Spinal cord (tissue), 9 donors: ENCODE measurements at regions not wholly inside any gene's neighbourhood (a gene's known extent, or its start where the extent isn't known, plus 50 kb on each side); places are given as distances from the start of the nearest gene placed in this dataset.
A peak's percentile ranks its signal among the peaks of the same experiment; 100 is the strongest.

Source experiments
- DNase-seq, 6 donors: peaks; one replicate each; pipeline versions ENCODE4 v3.0.0 to v3.0.0-alpha.2; 2013 to 2015; ENCODE audit warnings: low spot score in 6 of 6, low read depth in 4 of 6
- H3K27ac ChIP-seq: one replicate; pipeline ENCODE4 v1.5.1; 2013; ENCODE audit warnings: low read depth, low read length, control low read depth
- H3K27me3 ChIP-seq: one replicate; pipeline ENCODE4 v1.6.1; 2013; ENCODE audit warnings: low read length; ENCODE audit not compliant: control insufficient read depth, insufficient read depth
- H3K36me3 ChIP-seq: one replicate; pipeline ENCODE4 v1.6.1; 2013; ENCODE audit warnings: low read length; ENCODE audit not compliant: control insufficient read depth, insufficient read depth
- H3K4me1 ChIP-seq: one replicate; pipeline ENCODE4 v1.6.1; 2013; ENCODE audit warnings: low read length; ENCODE audit not compliant: control insufficient read depth, insufficient read depth
- H3K4me3 ChIP-seq: one replicate; pipeline ENCODE4 v1.5.1; 2013; ENCODE audit warnings: low read depth, low read length, control low read depth
- H3K9me3 ChIP-seq: one replicate; pipeline ENCODE4 v1.6.1; 2013; ENCODE audit warnings: low read length; ENCODE audit not compliant: control insufficient read depth, insufficient read depth
- WGBS: methylation state at CpG from one replicate; pipeline ENCODE4 v1.1.5; 2013; ENCODE audit warnings: missing lambda C conversion rate; ENCODE audit not compliant: insufficient coverage; 5-methylcytosine and 5-hydroxymethylcytosine counted together
- donor health status: healthy.

GRCh38 chr9:129356871-129357772 lies 179.1 kb upstream of the IER5L start:
- no peaks in the 10 kb centered on the region for H3K9me3 ChIP-seq
- H3K4me3 ChIP-seq = no peak overlapping the region
- H3K36me3 ChIP-seq = no peaks in the 10 kb centered on the region
- H3K4me1 ChIP-seq = peaks cover 25% of the 10 kb centered on the region
- no peak for DNase-seq
- 81% methylated on average over 14 of the region's 18 CpGs for WGBS
- H3K27ac ChIP-seq = no peak overlapping the region
- no peaks in the 10 kb centered on the region for H3K27me3 ChIP-seq

GRCh38 chr9:129355631-129356030 lies 177.6 kb upstream of the IER5L start:
- Histone ChIP-seq H3K27me3 (no peaks in the 10 kb centered on the region), H3K4me3 (no peak overlapping the region), H3K36me3 (no peaks in the 10 kb centered on the region), H3K4me1 (peaks cover 38% of the 10 kb centered on the region), H3K9me3 (no peaks in the 10 kb centered on the region), H3K27ac (no peak overlapping the region)
- WGBS = 100% methylated on average over 2 of the region's 5 CpGs
- DNase-seq = no peak

GRCh38 chr9:129354498-129354897 lies 176.4 kb upstream of the IER5L start:
- Histone ChIP-seq H3K27me3 (no peaks in the 10 kb centered on the region), H3K27ac (no peak overlapping the region), H3K4me1 (peaks cover 41% of the 10 kb centered on the region), H3K4me3 (no peak overlapping the region), H3K9me3 (no peaks in the 10 kb centered on the region), H3K36me3 (no peaks in the 10 kb centered on the region)
- DNase-seq = no peak
- 98% methylated on average over 7 of the region's 7 CpGs for WGBS

- no peak for DNase-seq
- Histone ChIP-seq H3K27me3 (no peaks in the 10 kb centered on the region), H3K4me1 (peaks cover 41% of the 10 kb centered on the region), H3K27ac (no peak overlapping the region), H3K9me3 (no peaks in the 10 kb centered on the region), H3K4me3 (no peak overlapping the region), H3K36me3 (no peaks in the 10 kb centered on the region)
- WGBS = 73% methylated on average over 8 of the region's 12 CpGs
Observed at GRCh38 chr9:129353697-129354336, 175.8 kb upstream of the IER5L start.

GRCh38 chr9:129352146-129352865 lies 174.2 kb upstream of the IER5L start:
- peak overlapping the region; percentile 47 for H3K27ac ChIP-seq
- no peaks in the 10 kb centered on the region for H3K9me3 ChIP-seq
- no peaks in the 10 kb centered on the region for H3K36me3 ChIP-seq
- H3K4me3 ChIP-seq = peak overlapping the region; percentile 54
- DNase-seq = peak in 2 of 6 donors; percentile 75 to 82
- H3K4me1 ChIP-seq = peaks cover 41% of the 10 kb centered on the region
- 9% methylated on average over 32 of the region's 49 CpGs for WGBS
- H3K27me3 ChIP-seq = no peaks in the 10 kb centered on the region

- 0% methylated on average over 15 of the region's 19 CpGs for WGBS
- H3K9me3 ChIP-seq = no peaks in the 10 kb centered on the region
- no peaks in the 10 kb centered on the region for H3K36me3 ChIP-seq
- H3K4me3 ChIP-seq = peak overlapping the region; percentile 54
- H3K27me3 ChIP-seq = no peaks in the 10 kb centered on the region
- DNase-seq = peak in 2 of 6 donors; percentile 61 to 63
- H3K27ac ChIP-seq = peak overlapping the region; percentile 47
- peaks cover 41% of the 10 kb centered on the region for H3K4me1 ChIP-seq
Observed at GRCh38 chr9:129351642-129352145, 173.6 kb upstream of the IER5L start.

GRCh38 chr9:129351058-129351641 lies 173.1 kb upstream of the IER5L start:
- DNase-seq = peak in 3 of 6 donors; percentile 24 to 88 (median 80)
- H3K27ac ChIP-seq = peak overlapping the region; percentile 47
- H3K36me3 ChIP-seq = no peaks in the 10 kb centered on the region
- WGBS = 6% methylated on average over 12 of the region's 14 CpGs
- no peak overlapping the region for H3K4me3 ChIP-seq
- H3K9me3 ChIP-seq = no peaks in the 10 kb centered on the region
- peaks cover 41% of the 10 kb centered on the region for H3K4me1 ChIP-seq
- no peaks in the 10 kb centered on the region for H3K27me3 ChIP-seq

- no peak overlapping the region for H3K4me3 ChIP-seq
- WGBS = 77% methylated on average over 16 of the region's 25 CpGs
- DNase-seq = no peak
- H3K9me3 ChIP-seq = no peaks in the 10 kb centered on the region
- H3K4me1 ChIP-seq = peaks cover 41% of the 10 kb centered on the region
- no peaks in the 10 kb centered on the region for H3K36me3 ChIP-seq
- H3K27ac ChIP-seq = no peak overlapping the region
- no peaks in the 10 kb centered on the region for H3K27me3 ChIP-seq
Observed at GRCh38 chr9:129350143-129350935, 172.3 kb upstream of the IER5L start.

GRCh38 chr9:129349665-129349947 lies 171.5 kb upstream of the IER5L start:
- WGBS = 93% methylated on average over 5 of the region's 5 CpGs
- H3K36me3 ChIP-seq = no peaks in the 10 kb centered on the region
- H3K4me3 ChIP-seq = no peak overlapping the region

More at GRCh38 chr9:129349665-129349947, 171.5 kb upstream of the IER5L start:
- no peak for DNase-seq
- peaks cover 41% of the 10 kb centered on the region for H3K4me1 ChIP-seq
- no peak overlapping the region for H3K27ac ChIP-seq
- H3K9me3 ChIP-seq = no peaks in the 10 kb centered on the region
- H3K27me3 ChIP-seq = no peaks in the 10 kb centered on the region
